ENCODE measurements at regions not wholly inside any gene's neighbourhood (a gene's known extent, or its start where the extent isn't known, plus 50 kb on each side); places are given as distances from the start of the nearest gene placed in this dataset.

DNA sequence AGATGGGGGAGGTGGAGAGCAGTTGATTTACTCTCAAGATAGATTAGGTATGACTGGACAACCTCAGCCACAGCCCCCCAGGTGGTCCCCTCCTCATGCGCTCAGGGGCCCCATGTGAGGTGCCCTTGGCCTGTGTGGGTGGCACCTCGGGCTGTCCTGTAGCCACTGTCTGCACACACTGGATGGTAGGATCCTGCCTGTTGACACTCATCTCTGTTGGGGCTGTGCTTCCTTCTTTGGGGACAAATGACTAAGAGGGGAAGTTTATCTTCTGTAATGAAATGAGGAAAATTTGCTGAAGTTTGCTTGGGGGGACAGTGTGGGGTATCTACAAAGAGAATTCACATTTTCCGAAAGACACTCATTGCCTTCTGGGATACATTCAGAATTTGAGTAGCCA lies 53.6 kb upstream of the ANTXRL start:
- H3K4me3 ChIP-seq (ENCODE audit: low read depth, poor library complexity, severe bottlenecking): no peak overlapping the region
- no peak for DNase-seq (ENCODE audit: low spot score in 2 of 2)
- intact Hi-C loops (cut with DNase I; ENCODE audit: low total_unique reads): no loop called here
- TF ChIP-seq, protein P1, sequence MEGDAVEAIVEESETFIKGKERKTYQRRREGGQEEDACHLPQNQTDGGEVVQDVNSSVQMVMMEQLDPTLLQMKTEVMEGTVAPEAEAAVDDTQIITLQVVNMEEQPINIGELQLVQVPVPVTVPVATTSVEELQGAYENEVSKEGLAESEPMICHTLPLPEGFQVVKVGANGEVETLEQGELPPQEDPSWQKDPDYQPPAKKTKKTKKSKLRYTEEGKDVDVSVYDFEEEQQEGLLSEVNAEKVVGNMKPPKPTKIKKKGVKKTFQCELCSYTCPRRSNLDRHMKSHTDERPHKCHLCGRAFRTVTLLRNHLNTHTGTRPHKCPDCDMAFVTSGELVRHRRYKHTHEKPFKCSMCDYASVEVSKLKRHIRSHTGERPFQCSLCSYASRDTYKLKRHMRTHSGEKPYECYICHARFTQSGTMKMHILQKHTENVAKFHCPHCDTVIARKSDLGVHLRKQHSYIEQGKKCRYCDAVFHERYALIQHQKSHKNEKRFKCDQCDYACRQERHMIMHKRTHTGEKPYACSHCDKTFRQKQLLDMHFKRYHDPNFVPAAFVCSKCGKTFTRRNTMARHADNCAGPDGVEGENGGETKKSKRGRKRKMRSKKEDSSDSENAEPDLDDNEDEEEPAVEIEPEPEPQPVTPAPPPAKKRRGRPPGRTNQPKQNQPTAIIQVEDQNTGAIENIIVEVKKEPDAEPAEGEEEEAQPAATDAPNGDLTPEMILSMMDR (IDR thresholded peaks at IDR 0.05): no peak
- no peak for TF ChIP-seq POLR2A (IDR thresholded peaks at IDR 0.05)
- 81 to 87% methylated on average over 3 of the region's 3 CpGs for WGBS, 2 donors

GRCh38 chr10:46234026-46234425 lies 52.8 kb upstream of the ANTXRL start:
- peak; percentile 11 to 32 for DNase-seq (ENCODE audit: low spot score in 2 of 2)
- TF ChIP-seq, protein P1 (IDR thresholded peaks at IDR 0.05): no peak
- TF ChIP-seq POLR2A (IDR thresholded peaks at IDR 0.05): no peak
- H3K4me3 ChIP-seq (ENCODE audit: low read depth, poor library complexity, severe bottlenecking): no peak overlapping the region
- 86 to 91% methylated on average over 3 of the region's 3 CpGs for WGBS, 2 donors
- intact Hi-C loops (cut with DNase I; ENCODE audit: low total_unique reads): no loop called here

- no peak overlapping the region for H3K4me3 ChIP-seq (ENCODE audit: low read depth, poor library complexity, severe bottlenecking)
- WGBS, 2 donors: 82 to 83% methylated on average over 9 to 10 of the region's 10 CpGs
Observed at GRCh38 chr10:46234431-46235060, 52.3 kb upstream of the ANTXRL start.

DNA sequence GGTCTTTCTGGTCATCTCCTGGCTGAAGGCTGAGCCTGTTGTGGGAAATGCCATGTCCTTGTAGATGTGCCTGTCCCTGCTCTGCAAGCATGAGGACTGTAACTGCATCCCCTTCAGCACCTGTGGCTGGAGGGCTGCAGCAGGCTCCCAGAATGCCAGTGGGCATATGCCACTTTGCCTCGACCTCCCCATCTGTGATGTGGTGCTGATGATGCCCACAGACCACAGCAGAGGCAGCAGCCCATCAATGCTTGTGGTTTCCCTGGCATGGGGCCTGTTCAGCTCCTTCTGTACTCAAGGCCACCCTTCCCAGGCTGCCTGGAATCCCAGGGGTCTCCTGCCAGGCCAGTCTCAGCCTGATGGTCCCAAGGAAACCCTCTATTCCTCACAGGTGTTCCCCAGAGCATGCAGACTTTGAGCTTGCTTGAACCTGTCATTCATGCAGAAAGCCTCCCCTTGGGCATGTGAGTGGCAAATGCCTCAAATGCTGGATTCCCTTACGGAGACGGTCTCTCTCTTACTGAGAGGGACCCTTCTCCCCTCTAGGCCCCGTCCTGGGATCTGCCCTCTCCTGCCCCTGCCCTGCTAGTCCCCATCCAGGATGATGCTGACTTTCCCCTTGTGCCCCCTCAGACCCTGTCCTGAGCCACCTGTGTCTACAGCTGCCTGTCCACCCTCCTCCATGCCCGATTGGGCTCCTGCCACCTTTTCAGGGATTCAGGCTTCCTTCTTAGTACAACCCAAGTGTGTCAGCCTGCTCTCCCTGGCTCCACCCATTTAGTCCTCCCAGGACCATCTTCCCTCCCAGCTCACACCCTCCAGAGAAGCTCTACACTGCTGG lies 50.9 kb upstream of the ANTXRL start:
- TF ChIP-seq POLR2A (IDR thresholded peaks at IDR 0.05): no peak
- TF ChIP-seq, protein P1 (IDR thresholded peaks at IDR 0.05): no peak
- peak; percentile 4 to 69 for DNase-seq (ENCODE audit: low spot score in 2 of 2)
- H3K4me3 ChIP-seq (ENCODE audit: low read depth, poor library complexity, severe bottlenecking): no peak overlapping the region
- intact Hi-C loops (cut with DNase I; ENCODE audit: low total_unique reads): no loop called here
- WGBS, 2 donors: 65 to 81% methylated on average over 5 of the region's 5 CpGs

More at GRCh38 chr10:46234431-46235060, 52.3 kb upstream of the ANTXRL start:
- TF ChIP-seq, protein P1 (IDR thresholded peaks at IDR 0.05): no peak
- no peak for TF ChIP-seq POLR2A (IDR thresholded peaks at IDR 0.05)
- DNase-seq (ENCODE audit: low spot score in 2 of 2): peak; percentile 10 to 69
- intact Hi-C loops (cut with DNase I; ENCODE audit: low total_unique reads): no loop called here

DNA sequence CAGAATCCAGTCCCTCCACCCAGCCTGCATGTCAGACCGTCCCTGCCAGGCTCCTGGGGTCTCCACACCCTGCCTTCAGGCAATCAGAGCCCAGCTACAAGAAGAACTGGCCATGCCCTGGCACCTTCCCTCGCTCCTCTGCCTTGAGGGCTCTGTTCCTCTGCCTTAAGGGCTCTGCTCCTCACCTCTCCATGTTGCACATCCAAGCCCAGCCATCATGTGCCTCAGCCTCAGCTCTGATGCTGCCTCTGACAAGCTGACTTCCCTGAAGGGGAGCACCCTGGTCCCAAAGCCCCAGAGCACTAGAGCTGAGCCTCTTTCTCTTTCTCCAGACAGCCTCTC lies 50.3 kb upstream of the ANTXRL start:
- peak in 1 of 2 donors; percentile 11 for DNase-seq (ENCODE audit: low spot score in 2 of 2)
- intact Hi-C loops (cut with DNase I; ENCODE audit: low total_unique reads): no loop called here
- no peak for TF ChIP-seq POLR2A (IDR thresholded peaks at IDR 0.05)
- TF ChIP-seq, protein P1 (IDR thresholded peaks at IDR 0.05): no peak
- 53 to 55% methylated on average over 2 of the region's 2 CpGs for WGBS, 2 donors
- H3K4me3 ChIP-seq (ENCODE audit: low read depth, poor library complexity, severe bottlenecking): no peak overlapping the region
